DMS114 treated with DMSO at 0.1 percent for 48 hours (cell line): ENCODE measurements at regions not wholly inside any gene's neighbourhood (a gene's known extent, or its start where the extent isn't known, plus 50 kb on each side); places are given as distances from the start of the nearest gene placed in this dataset.
"Not testable (repeated sequence)": the region's sequence is repeated elsewhere in the genome, so short reads cannot be mapped to it uniquely, and the experiment has no call there.

ENCODE experiments used
- DNase-seq: peaks from one replicate; lab custom pipeline; 2025; ENCODE audit not compliant: unreplicated experiment; lab: John Stamatoyannopoulos, UW

DNA sequence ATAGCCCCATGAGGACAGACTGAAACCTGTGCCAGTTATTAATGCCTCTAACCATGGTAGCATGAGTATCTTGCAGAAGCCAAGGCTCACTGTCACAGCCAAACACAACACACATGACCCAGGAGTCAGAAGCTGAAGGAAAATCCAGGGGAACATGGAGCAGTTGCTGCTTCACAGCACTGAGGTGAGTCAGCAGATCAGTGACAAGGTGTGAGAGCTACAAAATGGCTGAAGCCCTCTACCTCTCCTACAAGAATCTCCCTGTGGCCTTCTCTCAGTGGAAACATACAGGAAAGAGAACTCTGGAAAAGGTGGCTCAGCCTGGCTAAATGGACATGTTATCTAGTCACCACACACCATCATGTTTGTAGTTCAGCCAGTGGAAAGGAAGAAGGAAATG is 93.5 kb downstream of the NAB1 start:
- DNase-seq, result no peak

DNA sequence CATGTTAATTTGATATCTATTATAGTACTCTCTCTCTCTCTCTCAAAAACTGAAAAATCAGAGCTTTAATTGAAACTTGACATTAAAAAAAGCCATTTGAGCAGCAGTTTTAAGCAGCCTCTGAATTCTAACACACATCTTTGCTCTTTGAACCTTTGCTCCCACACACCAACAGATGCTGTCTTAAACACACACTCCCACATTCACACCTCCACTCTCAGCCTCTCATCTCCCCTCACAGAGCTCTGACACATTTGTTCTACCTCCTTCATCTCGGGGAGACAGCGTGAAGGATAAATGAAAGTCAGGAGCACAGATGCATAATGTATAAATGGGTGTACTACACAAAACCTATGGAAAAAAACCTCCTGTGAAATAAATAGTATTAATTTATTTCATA is 95.2 kb downstream of the NAB1 start:
- no peak for DNase-seq

DNA sequence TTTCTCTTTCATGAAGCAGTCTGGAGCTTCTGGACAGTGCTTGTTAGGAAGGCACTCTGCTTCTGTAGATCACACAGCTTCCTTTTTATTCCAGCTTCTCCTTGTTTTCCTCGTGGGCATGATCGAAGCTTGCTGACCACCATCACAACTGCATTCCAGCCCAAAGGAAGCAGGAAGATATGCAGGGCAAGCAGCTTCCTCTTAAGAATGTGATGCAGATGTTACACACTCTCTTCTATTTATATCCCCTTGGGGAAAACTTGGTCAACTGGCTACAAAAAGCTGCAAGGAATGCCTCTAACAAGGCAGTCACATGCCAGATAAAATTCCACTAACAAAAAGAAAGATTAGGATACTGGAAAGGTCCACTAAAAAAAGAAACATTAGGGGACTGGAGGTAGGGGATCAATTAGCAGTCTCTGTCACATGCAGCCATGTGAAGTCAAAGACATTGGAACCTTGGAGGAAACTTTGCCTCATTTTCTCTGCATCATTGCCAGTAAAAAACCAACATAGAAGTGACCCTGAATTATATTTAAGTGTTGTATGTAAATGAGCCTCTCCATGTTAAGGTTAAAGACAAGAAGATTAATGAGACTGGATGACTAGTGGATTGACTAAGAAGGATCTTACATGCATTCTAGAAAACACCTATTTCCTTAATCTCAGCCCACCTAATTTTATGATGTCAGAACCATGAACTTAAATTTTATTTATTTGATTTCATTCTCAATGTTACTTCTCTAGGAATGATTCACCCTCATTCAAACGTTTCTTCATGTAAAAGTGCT is 98.3 kb downstream of the NAB1 start:
- no peak for DNase-seq

DNA sequence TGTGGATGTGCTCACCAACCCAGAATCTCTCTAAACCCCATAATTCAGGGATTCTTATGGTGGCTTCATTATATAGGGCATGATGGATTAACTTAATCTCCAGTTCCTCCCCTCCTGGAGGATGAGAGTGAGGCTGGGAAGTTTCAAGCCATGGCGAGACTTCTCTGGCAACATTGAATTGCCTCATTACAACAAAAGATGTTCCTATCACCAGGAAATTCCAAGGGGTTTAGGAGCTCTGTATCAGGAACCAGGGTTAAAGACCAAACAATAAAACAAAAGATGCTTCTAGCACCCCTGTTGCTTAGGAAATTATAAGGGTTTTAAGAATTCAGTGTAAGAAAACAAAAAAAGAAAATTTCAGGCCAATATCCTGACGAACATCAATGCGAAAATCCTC is 100.1 kb downstream of the NAB1 start:
- no peak for DNase-seq

DNA sequence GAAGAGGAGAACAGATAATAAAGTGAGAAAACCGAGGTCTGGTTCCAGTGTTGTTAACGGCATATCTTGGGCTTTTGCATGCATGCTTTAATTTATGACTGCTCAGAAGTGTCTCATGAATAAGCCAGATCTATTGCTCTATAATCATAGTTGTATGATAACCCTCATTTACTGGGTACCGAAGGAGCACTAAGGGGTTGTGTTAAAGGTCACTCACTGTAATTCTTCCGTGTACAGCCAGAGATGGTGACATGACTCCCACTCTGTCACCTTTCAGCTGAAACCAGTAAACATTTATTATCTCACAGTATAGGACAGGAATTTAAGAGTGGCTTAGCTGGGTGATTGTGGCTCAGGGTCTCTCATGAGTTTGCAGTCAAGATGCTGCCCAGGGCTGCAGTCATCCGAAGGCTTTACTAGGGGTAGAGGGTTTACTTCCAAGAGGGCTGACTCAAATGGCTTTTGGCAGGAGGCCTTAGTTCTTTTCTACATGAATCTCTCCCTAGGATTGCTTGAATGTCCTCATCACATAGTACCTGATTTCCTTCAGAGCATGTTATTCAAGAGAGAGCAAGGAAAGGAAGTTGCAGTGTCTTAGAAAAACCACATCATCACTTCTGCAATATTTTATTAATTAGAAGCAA is 107.0 kb downstream of the NAB1 start:
- no peak for DNase-seq

DNA sequence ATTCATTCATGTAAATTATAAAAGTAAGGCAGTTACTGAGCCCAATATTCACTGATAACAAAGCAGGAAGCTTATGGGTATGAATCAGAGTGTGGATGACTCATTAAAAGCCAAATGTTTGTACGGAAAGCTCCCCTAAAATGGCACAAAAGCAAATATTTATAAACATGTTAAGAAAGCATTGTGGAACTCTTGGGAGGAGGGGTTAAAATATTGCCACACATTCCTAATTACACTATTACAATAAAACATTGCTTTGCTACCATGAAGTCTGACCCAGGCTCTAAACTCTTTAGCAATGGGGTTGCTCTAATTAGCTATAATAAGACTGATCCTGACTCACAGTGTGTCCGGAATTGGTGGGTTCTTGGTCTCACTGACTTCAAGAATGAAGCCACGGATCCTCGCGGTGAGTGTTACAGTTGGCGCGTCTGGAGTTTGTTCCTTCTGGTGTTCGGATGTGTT is 110.9 kb downstream of the NAB1 start:
- DNase-seq, result no peak

DNA sequence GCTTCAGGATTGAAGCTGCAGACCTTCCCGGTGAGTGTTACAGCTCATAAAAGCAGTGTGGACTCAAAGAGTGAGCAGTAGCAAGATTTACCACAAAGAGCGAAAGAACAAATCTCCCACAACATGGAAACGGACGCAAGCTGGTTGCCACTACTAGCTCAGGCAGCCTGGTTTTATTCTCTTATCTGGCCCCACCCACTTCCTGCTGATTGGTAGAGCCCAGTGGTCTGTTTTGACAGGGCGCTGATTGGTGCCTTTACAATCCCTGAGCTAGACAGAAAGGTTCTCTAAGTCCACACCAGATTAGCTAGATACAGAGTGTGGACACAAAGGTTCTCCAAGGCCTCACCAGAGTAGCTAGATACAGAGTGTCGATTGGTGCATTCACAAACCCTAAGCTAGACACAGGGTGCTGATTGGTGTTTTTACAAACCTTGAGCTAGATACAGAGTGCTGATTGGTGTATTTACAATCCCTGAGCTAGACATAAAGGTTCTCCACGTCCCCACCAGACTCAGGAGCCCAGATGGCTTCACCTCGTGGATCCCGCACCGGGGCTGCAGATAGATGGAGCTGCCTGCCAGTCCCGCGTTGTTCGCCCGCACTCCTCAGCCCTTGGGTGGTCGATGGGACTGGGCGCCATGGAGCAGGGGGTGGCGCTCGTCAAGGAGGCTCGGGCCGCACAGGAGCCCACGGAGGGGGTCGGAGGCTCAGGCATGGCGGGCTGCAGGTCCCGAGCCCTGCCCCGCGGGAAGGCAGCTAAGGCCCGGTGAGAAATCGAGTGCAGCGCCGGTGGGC is 111.7 kb downstream of the NAB1 start:
- not testable (repeated sequence) for DNase-seq

DNA sequence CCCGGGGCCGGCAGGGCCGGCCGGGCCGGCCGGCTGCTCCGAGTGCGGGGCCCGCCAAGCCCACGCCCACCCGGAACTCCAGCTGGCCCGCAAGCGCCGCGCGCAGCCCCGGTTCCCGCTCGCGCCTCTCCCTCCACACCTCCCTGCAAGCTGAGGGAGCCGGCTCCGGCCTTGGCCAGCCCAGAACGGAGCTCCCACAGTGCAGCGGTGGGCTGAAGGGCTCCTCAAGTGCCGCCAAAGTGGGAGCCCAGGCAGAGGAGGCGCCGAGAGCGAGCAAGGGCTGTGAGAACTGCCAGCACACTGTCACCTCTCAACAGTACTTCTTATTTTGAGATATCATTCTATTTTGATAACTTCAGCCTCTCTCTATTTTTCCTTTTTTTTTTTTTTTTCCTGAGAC is 112.3 kb downstream of the NAB1 start:
- not testable (repeated sequence) for DNase-seq

DNA sequence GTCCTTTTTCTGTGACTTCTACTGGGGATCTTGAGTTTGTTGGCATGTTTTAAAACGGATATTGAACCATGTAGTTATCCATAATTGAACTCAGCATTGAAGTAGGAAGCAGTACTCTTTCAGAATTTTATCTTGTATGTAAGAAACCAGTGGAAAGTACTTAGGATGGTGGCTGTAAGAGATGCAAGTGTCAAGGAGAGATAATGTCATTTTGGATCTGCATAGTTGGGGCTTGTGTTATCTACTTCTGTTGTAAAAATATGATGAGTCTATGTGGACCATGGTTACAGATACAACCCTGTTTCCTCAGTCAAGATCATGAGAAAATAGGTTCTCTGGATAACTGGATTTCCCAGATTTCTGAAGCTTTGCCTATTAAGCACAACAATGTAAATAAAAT is 113.7 kb downstream of the NAB1 start:
- no peak for DNase-seq

DNA sequence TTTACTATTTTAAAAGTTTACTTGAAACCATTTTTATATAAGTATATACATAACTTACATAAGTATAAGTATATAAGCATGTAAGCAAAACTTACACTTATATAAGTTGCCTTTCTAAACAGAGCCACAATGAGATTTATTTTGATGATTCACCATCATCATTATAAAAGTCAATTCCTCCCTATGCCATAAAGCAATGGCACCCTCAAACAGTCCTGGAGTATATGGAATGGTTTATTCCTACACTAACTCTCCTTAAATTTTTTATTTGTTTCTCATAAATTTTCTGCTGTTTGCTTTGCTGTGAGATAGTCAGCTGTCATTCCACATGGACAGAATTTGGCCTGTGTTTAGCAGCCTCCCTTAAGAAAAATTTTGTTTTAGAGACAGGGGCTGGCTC is 114.2 kb downstream of the NAB1 start:
- DNase-seq, result no peak

DNA sequence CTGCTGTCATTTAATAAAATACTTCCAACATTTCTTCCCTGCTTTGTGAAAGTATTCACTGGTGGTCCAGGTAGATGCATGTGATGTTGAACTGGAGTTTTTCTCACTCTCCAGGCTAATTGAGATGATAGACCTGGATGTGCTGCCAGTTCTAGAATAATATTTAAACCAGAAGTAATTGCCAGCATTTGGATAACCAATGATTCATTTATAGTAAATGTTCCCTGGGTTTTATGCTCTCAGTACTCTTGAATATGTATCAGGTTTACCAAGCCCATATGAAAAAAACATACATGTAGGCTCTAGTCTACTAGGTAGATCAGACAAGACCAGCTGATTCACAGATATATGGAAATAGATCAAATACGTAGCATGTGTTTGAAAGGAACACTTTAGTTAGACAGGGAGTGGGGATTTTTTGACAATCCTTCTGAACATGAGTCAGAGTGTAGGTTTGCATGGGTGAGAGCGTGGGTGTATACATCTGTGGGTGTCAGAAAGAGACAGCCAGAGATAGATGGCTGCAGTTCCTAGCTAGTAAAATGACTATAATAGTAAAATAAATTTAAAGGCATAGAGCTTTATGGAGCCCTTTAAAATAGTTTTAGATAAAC is 115.1 kb downstream of the NAB1 start:
- DNase-seq, result no peak

DNA sequence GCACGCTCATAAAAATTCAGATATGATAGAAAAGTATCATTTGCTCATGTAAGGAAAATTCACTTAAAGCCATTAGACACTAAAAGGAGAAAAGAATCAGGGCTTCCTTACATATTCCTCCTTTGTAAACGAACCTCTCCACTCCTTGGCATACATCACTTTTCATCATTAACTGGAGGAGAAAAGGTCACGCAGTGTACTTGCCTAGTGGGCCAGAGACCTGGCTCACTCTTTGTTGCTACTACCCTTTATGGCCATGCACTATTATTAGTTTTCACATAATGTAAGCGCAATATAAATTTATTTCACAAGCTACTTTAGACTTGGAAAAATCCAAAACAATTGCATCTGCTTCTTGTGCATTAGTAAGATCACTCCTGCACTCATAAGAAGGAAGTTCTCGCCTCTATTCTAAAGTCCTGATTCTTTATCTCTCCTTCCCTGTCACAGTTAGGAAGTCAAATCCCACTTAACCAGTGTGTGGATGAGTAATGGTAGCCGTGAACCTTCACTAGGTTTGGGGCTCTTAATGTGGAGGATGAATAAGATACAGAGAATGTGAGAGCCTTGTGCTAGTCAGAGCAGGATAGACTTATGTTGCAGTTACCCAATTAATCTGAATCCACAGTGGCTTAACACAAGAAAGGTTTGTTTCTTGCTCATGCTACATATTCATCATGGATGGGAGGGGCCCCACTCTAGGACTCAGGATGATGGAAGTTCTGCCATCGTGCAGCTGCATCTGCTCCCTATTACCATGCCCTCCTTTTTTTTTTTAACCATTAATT is 115.0 kb upstream of the GLS start:
- no peak for DNase-seq

DNA sequence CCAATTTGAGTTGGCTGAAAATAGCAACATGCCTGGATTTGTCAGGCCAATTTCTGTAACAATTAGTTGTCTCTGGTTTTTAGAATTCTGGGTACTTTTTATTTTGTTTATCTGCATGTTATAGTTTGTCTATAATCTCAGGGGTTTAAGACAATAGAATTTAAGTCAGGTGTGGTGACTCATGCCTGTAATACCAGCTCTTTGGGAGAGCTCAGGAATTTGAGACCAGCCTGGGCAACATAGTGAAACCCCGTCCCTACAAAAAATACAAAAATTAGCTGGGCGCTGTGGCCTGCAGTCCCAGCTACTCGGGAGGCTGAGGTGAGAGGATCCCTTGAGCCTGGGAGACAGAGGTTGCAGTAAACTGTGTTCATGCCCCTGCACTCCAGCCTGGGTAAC is 114.4 kb upstream of the GLS start:
- no peak for DNase-seq

DNA sequence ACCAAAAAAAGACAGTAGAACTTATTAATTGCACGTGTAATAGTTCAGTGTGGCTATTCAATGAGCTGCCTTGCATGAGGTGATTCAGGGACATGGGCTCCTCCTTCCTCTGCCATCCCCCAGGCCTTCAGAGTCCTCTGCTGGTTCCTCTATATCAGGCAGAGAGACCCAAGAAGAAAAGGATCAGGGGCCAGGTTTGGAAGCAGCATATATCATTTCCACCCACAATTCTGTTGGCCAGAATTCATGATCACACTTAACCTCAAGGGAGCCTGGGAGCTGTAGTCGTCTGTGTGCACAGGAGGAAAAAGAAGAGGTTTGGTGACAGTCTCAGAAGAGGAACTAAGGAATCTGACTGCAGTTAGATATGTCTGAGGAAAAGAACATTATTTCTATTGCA is 114.0 kb upstream of the GLS start:
- DNase-seq, result no peak

DNA sequence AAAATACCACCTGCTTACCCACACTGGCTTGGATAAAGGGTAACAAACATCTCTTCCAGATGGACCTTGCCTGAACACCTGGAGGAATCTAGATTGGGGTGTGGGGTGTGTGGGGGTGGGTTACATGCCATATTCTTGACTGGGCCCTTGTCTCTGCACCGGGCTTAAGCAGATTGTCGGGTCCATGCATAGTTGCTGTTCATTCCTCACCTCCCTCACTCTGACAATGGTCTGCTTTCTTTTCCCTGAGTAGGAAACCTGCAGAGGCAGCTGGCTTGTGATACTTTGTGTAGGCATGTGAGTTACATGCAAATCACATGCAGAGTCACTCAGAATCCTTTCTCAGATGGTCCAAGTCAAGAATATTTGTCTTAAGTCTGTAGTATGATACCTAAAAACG is 112.8 kb upstream of the GLS start:
- no peak for DNase-seq

DNA sequence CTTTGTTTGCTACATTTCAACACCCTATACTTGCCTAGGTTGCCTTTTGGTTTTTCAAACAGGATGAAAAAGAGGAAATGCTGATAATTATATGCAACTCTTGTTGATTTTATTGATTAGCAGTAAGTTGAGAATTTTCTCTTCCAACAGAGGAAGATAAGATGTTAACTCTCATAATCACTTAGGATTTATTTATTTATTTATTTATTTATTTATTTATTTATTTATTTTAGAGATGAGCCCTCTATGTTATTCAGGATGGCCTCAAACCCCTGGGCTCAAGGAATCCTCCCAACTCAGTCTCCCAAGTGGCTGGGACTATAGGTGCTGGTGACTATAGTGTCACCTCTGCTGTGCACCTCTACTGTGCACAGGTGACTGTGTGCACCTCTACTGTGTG is 111.4 kb upstream of the GLS start:
- DNase-seq, result no peak

DNA sequence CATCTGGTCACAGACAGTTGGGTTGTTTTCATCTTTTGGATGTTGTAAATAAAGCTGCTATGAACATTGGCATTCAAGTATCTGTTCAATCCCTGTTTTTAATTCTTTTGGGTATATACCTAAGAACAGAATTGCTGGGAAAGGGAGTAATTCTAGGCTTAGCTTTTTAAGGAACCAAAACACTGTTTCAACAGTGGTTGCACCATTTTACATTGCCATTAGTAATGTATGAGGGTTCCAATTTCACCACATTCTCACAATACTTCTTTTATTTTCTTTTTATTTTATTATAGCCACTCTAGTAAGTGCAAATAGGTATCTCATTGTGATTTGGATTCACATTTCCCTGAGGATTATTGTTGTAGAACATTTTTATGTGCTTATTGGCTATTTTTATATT is 108.9 kb upstream of the GLS start:
- DNase-seq, result no peak

DNA sequence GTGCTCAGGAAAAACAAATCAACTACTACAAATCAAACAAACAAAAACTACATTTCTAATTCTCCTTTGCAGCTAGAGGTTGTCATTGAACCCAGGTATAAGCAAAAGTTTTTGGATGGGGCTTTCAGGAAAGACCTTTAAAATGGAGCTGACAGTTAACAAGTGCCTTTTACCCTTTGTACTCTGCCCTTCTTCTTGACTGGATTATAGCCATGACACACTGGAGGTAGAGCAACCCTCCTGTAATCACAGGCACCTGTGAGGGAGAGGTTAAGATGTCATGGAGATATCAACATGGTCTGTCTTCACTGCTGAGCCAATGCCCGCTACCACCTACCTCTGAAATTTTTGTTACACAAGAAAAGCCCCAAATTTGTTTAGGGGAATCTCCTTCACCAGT is 100.0 kb upstream of the GLS start:
- DNase-seq, result no peak

DNA sequence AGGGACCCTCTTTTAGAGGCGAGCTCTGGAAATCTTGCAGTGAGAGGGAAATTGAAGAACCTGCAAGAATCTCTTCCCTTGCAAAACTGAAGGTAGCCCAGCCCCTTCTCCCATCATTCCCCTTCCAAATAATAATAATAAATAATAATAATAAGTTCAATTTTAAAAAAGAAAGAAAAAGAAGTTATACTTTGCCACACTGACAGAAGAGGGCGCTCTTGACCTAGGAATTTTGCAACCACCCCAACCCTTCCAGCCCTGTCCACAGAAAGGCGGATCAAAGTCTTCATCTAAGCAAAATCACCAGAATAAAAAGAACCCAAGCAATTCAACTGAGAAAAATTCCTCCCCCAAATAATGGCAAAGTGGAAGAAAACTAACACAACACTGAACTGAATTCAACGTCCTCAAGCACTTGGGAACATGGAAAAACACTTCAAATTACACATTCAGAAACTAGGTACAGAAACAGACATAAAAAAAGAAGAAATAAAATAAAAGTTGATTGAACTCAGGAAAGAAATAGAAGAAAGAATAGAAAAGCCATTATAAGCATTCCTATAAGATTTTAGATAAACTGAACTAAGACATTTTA is 98.9 kb upstream of the GLS start:
- DNase-seq, result peak; percentile 35

DNA sequence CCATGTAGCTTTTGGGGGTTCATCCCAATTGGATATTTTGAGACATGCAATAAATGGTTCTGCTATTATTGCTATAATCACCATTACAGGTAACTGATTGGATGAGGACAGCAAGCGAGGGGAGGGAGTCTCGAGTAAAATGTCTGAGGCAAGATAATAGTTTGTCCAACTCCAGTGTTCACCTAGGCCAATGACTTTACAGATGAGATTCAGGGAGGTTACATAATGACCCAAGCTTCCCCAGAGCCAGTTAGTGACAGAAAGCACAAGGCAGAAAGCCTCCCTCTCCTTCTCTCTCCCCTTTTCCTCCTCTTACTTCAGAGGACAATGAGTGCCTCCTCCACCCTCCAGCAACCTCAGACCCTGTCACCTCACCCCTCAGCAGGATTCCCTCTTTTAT is 98.4 kb upstream of the GLS start:
- no peak for DNase-seq
